Cardiac fibroblast (primary cell): ENCODE measurements at regions not wholly inside any gene's neighbourhood (a gene's known extent, or its start where the extent isn't known, plus 50 kb on each side); places are given as distances from the start of the nearest gene placed in this dataset.

Experiments used
- DNase-seq, 2 donors: peaks; one replicate each; pipeline versions ENCODE4 v3.0.0 to v3.0.0-alpha.2; 2010; ENCODE audit warnings: low read depth in 2 of 2
- H3K4me3 ChIP-seq, 2 donors: replicated peaks in 1 of 2; 1 replicate in 1 of 2; 2 replicates in 1 of 2; pipeline ENCODE4 v1.5.1; 2011; ENCODE audit warnings: low read depth in 2 of 2, low read length in 2 of 2, mild to moderate bottlenecking in 2 of 2, moderate library complexity in 1 of 2
- TF ChIP-seq, protein P1 (sequence below): IDR thresholded peaks from one replicate; pipeline ENCODE4 v1.5.1; 2011; ENCODE audit warnings: low read depth, mild to moderate bottlenecking, low read length, inconsistent platforms

DNA sequence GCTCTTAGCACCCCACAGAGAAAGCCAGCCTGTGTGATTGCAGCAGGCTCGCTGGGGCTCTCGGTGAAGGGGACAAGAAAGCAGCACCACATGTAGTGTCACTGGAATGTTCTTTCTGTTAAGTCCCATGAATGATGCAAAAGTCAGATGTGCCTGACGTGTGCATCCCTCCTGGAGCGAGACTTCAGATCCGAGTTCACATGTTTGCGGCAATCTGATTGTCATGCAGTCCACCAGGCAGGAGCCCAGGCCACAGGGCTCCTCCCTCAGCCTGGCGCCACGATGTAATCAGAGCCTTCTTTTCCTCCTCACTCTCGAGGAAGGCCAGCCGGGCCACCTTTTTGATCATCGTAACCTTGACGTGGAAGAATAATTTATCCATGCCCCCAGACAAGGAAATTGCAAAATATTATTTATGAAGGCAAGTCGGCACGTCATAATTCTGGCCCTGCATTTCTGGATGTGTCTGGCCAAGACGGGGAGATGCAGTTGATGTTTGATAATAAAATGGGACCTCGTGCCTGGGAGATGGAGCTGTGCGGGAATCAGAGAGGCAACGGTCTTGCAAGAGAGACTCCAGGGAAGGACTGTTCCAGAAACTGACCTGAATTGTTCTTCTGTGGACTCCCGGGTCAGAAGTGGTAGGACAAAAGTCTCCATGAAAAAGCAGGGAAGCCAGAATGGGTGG, 214.6 kb downstream of the PHETA1 start:
- no peak overlapping the region for H3K4me3 ChIP-seq
- TF ChIP-seq, protein P1, sequence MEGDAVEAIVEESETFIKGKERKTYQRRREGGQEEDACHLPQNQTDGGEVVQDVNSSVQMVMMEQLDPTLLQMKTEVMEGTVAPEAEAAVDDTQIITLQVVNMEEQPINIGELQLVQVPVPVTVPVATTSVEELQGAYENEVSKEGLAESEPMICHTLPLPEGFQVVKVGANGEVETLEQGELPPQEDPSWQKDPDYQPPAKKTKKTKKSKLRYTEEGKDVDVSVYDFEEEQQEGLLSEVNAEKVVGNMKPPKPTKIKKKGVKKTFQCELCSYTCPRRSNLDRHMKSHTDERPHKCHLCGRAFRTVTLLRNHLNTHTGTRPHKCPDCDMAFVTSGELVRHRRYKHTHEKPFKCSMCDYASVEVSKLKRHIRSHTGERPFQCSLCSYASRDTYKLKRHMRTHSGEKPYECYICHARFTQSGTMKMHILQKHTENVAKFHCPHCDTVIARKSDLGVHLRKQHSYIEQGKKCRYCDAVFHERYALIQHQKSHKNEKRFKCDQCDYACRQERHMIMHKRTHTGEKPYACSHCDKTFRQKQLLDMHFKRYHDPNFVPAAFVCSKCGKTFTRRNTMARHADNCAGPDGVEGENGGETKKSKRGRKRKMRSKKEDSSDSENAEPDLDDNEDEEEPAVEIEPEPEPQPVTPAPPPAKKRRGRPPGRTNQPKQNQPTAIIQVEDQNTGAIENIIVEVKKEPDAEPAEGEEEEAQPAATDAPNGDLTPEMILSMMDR: no peak
- no peak for DNase-seq

DNA sequence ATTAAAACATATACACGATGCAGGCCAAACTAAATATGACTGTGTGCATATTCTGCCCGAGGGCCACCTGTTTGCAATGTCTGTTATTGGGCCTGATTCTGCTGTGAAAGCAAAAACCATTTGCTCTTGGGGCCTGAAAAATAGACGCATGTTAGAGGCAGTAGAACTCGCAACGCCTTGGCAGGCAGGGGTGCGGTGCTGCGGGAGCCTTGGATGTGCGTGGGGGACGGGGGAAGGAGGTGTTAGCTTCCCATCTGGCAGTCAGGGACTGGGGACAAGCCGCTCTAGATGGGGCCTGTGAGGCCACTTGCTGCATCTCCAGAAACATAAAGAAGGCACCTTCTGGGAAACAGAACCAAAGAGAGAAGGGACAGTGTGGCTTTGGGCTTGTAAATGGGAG, 216.3 kb downstream of the PHETA1 start:
- no peak for DNase-seq
- TF ChIP-seq, protein P1: no peak
- no peak overlapping the region for H3K4me3 ChIP-seq

DNA sequence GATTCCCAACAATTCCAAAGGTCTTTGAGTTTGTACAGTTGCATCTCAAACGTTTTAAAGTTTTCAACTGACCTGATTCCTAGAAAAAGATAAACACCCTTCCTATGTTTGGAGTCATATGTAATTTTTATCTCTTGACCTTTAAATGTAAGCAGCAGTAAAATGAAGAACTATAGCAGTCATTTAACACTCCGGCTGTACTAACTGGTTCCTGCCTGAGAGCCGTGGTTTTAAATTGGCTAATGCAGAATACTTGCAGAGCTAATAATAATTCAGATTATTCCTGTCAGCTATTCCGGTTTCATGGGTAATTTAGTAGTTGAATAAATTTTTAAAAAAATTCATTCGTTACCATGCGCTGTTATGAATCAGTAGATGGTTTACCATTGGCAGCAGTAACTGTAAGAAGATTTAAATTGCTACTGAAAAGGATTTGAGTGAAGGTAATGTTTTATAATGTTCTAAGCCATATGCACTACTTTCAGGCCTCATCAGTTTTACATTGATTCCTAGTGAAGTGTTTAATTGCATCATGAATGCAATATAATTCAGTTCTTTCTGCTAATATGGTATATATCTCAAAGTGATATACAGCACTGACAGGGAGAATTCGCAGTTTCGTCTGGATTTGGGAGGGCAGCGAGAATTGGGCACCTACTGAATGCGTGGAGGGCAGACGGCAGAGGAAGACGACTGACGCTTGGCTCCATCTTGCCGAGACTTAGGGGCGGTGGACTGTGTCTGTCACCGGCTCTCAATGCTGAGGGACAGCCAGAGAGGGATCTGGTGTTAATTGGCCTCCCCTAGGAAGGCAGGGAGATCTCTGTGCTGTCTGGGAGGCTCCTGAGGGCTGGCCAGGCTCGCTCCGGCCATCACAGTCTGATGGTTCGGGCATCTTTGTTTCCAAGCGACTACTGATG, 217.7 kb downstream of the PHETA1 start:
- TF ChIP-seq, protein P1: no peak
- no peak overlapping the region for H3K4me3 ChIP-seq
- DNase-seq: no peak

DNA sequence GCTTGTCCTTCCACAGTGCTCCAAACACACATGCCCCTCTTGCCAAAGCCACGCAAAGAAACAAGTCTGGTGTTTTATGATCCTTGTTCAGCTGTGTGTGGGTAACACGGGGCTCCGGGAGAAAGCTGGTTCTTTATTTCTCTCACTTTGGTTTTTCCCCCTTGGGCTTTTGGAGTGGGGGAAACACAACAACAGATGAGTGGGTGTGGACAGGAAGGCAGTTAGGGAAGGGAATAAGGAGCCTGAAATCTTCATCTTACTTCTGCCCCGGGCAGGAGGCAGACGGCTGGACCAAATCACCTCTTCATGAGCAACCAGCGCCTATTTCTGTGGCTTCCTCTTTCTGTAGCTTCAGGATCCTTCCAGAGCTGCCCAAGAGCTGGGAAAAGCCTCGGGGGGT, 218.5 kb downstream of the PHETA1 start:
- no peak overlapping the region for H3K4me3 ChIP-seq
- TF ChIP-seq, protein P1: no peak
- no peak for DNase-seq

DNA sequence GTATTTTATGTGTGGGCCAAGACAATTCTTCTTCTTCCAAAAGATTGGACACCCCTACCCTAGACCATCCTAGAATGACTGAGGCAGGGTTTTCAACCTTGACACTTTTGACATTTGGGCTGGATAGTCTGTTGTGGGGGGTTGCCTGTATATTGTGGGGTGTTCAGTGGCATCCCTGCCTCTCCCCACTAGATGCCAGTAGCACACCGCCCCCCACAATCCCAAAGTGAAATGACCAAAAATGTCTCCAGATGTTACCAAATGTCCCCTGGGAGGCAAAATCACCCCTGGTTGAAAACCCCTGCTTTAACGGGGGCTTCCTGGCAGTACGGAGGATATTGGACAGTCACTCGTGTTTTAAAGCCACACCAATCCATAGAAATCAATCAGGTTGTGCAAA, 219.6 kb downstream of the PHETA1 start:
- H3K4me3 ChIP-seq: no peak overlapping the region
- TF ChIP-seq, protein P1: no peak
- DNase-seq: no peak

DNA sequence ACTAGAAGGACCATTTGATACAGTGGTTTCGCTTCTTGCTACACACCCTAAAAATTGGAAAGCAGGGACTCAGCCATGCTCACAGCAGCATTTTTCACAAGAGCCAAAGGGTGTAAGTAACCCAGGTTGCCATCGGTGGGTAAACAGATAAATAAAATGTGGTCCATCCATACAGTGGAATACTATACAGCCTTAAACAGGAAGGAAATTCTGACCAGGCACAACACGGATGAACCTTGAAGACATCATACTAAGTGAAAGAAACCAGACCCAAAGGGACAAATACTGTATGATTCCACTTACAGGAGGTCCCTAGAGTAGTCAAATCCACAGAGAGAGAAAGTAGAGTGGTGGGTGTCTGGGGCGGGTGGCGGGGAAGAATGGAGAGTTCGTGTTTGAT, 220.9 kb downstream of the PHETA1 start:
- TF ChIP-seq, protein P1: no peak
- no peak for DNase-seq
- no peak overlapping the region for H3K4me3 ChIP-seq
